H9 (cell line): ENCODE measurements at regions not wholly inside any gene's neighbourhood (a gene's known extent, or its start where the extent isn't known, plus 50 kb on each side); places are given as distances from the start of the nearest gene placed in this dataset.

Source experiments
- DNase-seq: peaks from one replicate; pipeline ENCODE4 v3.0.0-alpha.2; 2017
- H2AFZ ChIP-seq: one replicate; pipeline ENCODE4 v1.6.1; 2013; ENCODE audit warnings: mild to moderate bottlenecking, low read length, control low read depth, moderate library complexity
- H2AK5ac ChIP-seq: 2 replicates; pipeline ENCODE4 v1.6.1; 2013; ENCODE audit warnings: low read length, control low read depth, mixed read lengths; ENCODE audit not compliant: insufficient read length
- H2BK120ac ChIP-seq: one replicate; pipeline ENCODE4 v1.6.1; 2013; ENCODE audit warnings: low read depth, mild to moderate bottlenecking, low read length, control low read depth, inconsistent platforms; ENCODE audit not compliant: poor library complexity, severe bottlenecking
- H2BK12ac ChIP-seq: 2 replicates; pipeline ENCODE4 v1.6.1; 2013; ENCODE audit warnings: low read length, control low read depth, mixed read lengths, low read depth; ENCODE audit not compliant: insufficient read length
- H2BK15ac ChIP-seq: 2 replicates; pipeline ENCODE4 v1.6.1; 2013; ENCODE audit warnings: low read depth, low read length, control low read depth
- H2BK20ac ChIP-seq: one replicate; pipeline ENCODE4 v1.6.1; 2013; ENCODE audit warnings: low read depth, mild to moderate bottlenecking, low read length, control low read depth, inconsistent platforms; ENCODE audit not compliant: poor library complexity, severe bottlenecking
- H2BK5ac ChIP-seq: 2 replicates; pipeline ENCODE4 v1.6.1; 2013; ENCODE audit warnings: low read length, control low read depth, mixed read lengths; ENCODE audit not compliant: insufficient read length
- H3K14ac ChIP-seq: 2 replicates; pipeline ENCODE4 v1.6.1; 2013; ENCODE audit warnings: low read length, control low read depth; ENCODE audit not compliant: insufficient read depth
- H3K18ac ChIP-seq: 2 replicates; pipeline ENCODE4 v1.6.1; 2013; ENCODE audit warnings: low read depth, mild to moderate bottlenecking, mixed read lengths, low read length, control low read depth; ENCODE audit not compliant: insufficient read length
- H3K23ac ChIP-seq: 2 replicates; pipeline ENCODE4 v1.6.1; 2013; ENCODE audit warnings: low read length, control low read depth, mixed read lengths, low read depth; ENCODE audit not compliant: insufficient read length
- H3K23me2 ChIP-seq: 2 replicates; pipeline ENCODE4 v1.6.1; 2013; ENCODE audit warnings: low read depth, mild to moderate bottlenecking, mixed read lengths, low read length, control low read depth; ENCODE audit not compliant: insufficient read length, poor library complexity, severe bottlenecking
- H3K27ac ChIP-seq: 2 replicates; pipeline ENCODE4 v1.5.1; 2013; ENCODE audit warnings: low read length, control low read depth, mixed read lengths, low read depth; ENCODE audit not compliant: insufficient read length
- H3K27me3 ChIP-seq: 2 replicates; pipeline ENCODE4 v1.6.1; 2013; ENCODE audit warnings: low read length, control low read depth, inconsistent platforms; ENCODE audit not compliant: insufficient read depth
- H3K4ac ChIP-seq: 2 replicates; pipeline ENCODE4 v1.6.1; 2013; ENCODE audit warnings: low read depth, mild to moderate bottlenecking, control low read depth, inconsistent platforms, low read length, moderate library complexity
- H3K4me1 ChIP-seq: 2 replicates; pipeline ENCODE4 v1.6.1; 2013; ENCODE audit warnings: low read length, control low read depth, inconsistent platforms; ENCODE audit not compliant: insufficient read depth
- H3K4me2 ChIP-seq: 2 replicates; pipeline ENCODE4 v1.6.1; 2013; ENCODE audit warnings: low read length, control low read depth, mixed read lengths; ENCODE audit not compliant: insufficient read length, insufficient read depth
- H3K56ac ChIP-seq: 2 replicates; pipeline ENCODE4 v1.6.1; 2013; ENCODE audit warnings: low read depth, mild to moderate bottlenecking, mixed read lengths, low read length, control low read depth; ENCODE audit not compliant: insufficient read length
- H3K79me1 ChIP-seq: 2 replicates; pipeline ENCODE4 v1.6.1; 2013; ENCODE audit warnings: low read depth, mild to moderate bottlenecking, moderate library complexity, low read length, control low read depth, inconsistent platforms; ENCODE audit not compliant: insufficient read depth, poor library complexity, severe bottlenecking
- H3K79me2 ChIP-seq: 2 replicates; pipeline ENCODE4 v1.6.1; 2013; ENCODE audit warnings: low read length, control low read depth, inconsistent platforms; ENCODE audit not compliant: insufficient read depth
- H3K9ac ChIP-seq: 2 replicates; pipeline ENCODE4 v1.6.1; 2013; ENCODE audit warnings: low read length, control low read depth, mixed read lengths; ENCODE audit not compliant: insufficient read length; ENCODE audit errors: extremely low read depth
- H3K9me3 ChIP-seq: one replicate; pipeline ENCODE4 v1.6.1; 2013; ENCODE audit warnings: low read depth, low read length, inconsistent platforms; ENCODE audit not compliant: control insufficient read depth
- H3T11ph ChIP-seq: one replicate; pipeline ENCODE4 v1.6.1; 2013; ENCODE audit warnings: mild to moderate bottlenecking, low read length, control low read depth, inconsistent platforms
- H4K20me1 ChIP-seq: one replicate; pipeline ENCODE4 v1.6.1; 2013; ENCODE audit not compliant: control insufficient read depth, insufficient read length, insufficient read depth
- H4K5ac ChIP-seq: 2 replicates; pipeline ENCODE4 v1.6.1; 2013; ENCODE audit warnings: low read depth, mild to moderate bottlenecking, mixed read lengths, low read length, control low read depth; ENCODE audit not compliant: insufficient read length
- H4K8ac ChIP-seq: replicated peaks from 2 replicates; pipeline ENCODE4 v1.6.1; 2013; ENCODE audit warnings: low read length, control low read depth, mixed read lengths, low read depth; ENCODE audit not compliant: insufficient read length
- H4K91ac ChIP-seq: 2 replicates; pipeline ENCODE4 v1.6.1; 2013; ENCODE audit warnings: low read depth, mild to moderate bottlenecking, moderate library complexity, mixed read lengths, low read length, control low read depth; ENCODE audit not compliant: insufficient read length
- H3K27ac Mint-ChIP-seq, 3 experiments: 2 replicates in 2 of 3; 3 replicates in 1 of 3; pipeline ENCODE4 v1.8.0; 2020 to 2021; ENCODE audit warnings: mixed read lengths in 3 of 3, mild to moderate bottlenecking in 1 of 3, moderate library complexity in 1 of 3
- H3K27me3 Mint-ChIP-seq: 2 replicates; pipeline ENCODE4 v1.8.0; 2021; ENCODE audit warnings: low read depth, mild to moderate bottlenecking, moderate library complexity, mixed read lengths
- H3K36me3 Mint-ChIP-seq, 3 experiments: 2 replicates in 2 of 3; 3 replicates in 1 of 3; pipeline ENCODE4 v1.8.0; 2020 to 2021; ENCODE audit warnings: low read depth in 3 of 3, mixed read lengths in 3 of 3; ENCODE audit not compliant: insufficient read depth in 1 of 3
- H3K4me1 Mint-ChIP-seq, 2 experiments: 2 replicates each; pipeline ENCODE4 v1.8.0; 2020; ENCODE audit warnings: mixed read lengths in 2 of 2
- H3K4me3 Mint-ChIP-seq, 2 experiments: 2 replicates in 1 of 2; 3 replicates in 1 of 2; pipeline ENCODE4 v1.8.0; 2020 to 2021; ENCODE audit warnings: mild to moderate bottlenecking in 2 of 2, mixed read lengths in 2 of 2, moderate library complexity in 1 of 2
- H3K9me3 Mint-ChIP-seq, 2 experiments: 2 replicates in 1 of 2; 3 replicates in 1 of 2; pipeline ENCODE4 v1.8.0; 2020; ENCODE audit warnings: mild to moderate bottlenecking in 2 of 2, mixed read lengths in 2 of 2, moderate library complexity in 1 of 2
- CTCF ChIP-seq: fragments of 200-600 bp; sonication (generic); conservative IDR thresholded peaks from 3 replicates; pipeline ENCODE4 v1.8.0; 2021; ENCODE audit warnings: antibody characterized with exemption, mild to moderate bottlenecking
- WGBS: extraction: QIAGEN DNeasy Blood & Tissue Kit; methylation state at CpG from one replicate; pipeline ENCODE4 v1.1.7; 2013; ENCODE audit warnings: missing lambda C conversion rate, low lambda C conversion rate, mixed read lengths; ENCODE audit not compliant: insufficient read length; ENCODE audit errors: extremely low coverage; 5-methylcytosine and 5-hydroxymethylcytosine counted together

- H3K9me3 Mint-ChIP-seq: peaks cover 0 to 5% of the 10 kb centered on the region in 2 experiments; a peak in 3 of 5 replicates
- no peak for TF ChIP-seq CTCF
- Histone ChIP-seq H4K91ac (no peak overlapping the region), H4K5ac (no peak overlapping the region), H3K27me3 (no peaks in the 10 kb centered on the region), H2BK12ac (no peak overlapping the region), H3K79me1 (no peaks in the 10 kb centered on the region), H4K20me1 (no peaks in the 10 kb centered on the region), H3K9ac (no peak overlapping the region), H3K23me2 (no peaks in the 10 kb centered on the region), H2BK15ac (no peak overlapping the region), H3K23ac (no peak overlapping the region), H3K27ac (no peak overlapping the region), H3K4ac (no peak overlapping the region), H3T11ph (no peak overlapping the region), H3K4me1 (no peaks in the 10 kb centered on the region), H2BK120ac (no peak overlapping the region), H4K8ac (no peak overlapping the region), H2BK5ac (no peak overlapping the region), H2BK20ac (no peak overlapping the region), H3K56ac (no peak overlapping the region), H3K14ac (no peak overlapping the region), H2AFZ (no peak overlapping the region), H3K4me2 (no peak overlapping the region), H3K9me3 (no peaks in the 10 kb centered on the region), H2AK5ac (no peak overlapping the region), H3K79me2 (no peaks in the 10 kb centered on the region), H3K18ac (no peak overlapping the region)
- H3K4me3 Mint-ChIP-seq: no peak overlapping the region
- no peaks in the 10 kb centered on the region; the same call in 1 of the 2 replicates for H3K27me3 Mint-ChIP-seq
- DNase-seq: no peak
- H3K4me1 Mint-ChIP-seq: no peaks in the 10 kb centered on the region
- H3K36me3 Mint-ChIP-seq: peaks cover 0 to 3% (median 0%) of the 10 kb centered on the region in 3 experiments; a peak in 2 of 7 replicates
- no CpG with 5 or more reads among the region's 2 CpGs for WGBS
- no peak overlapping the region for H3K27ac Mint-ChIP-seq
Measured at GRCh38 chr3:674116-674515, 418.7 kb upstream of the CNTN6 start.
